ENCODE measurements at regions not wholly inside any gene's neighbourhood (a gene's known extent, or its start where the extent isn't known, plus 50 kb on each side); places are given as distances from the start of the nearest gene placed in this dataset.
"Not testable (repeated sequence)": the region's sequence is repeated elsewhere in the genome, so short reads cannot be mapped to it uniquely, and the experiment has no call there.

- H3K4me3 ChIP-seq (replicated peaks; ENCODE audit: low read depth, low read length): no peak overlapping the region
- DNase-seq (ENCODE audit: low read depth): no peak
- TF ChIP-seq CTCF (IDR thresholded peaks at IDR 0.05; ENCODE audit: low read length, missing control alignments): no peak
Measured at GRCh38 chr10:121325490-121326231, 272.6 kb downstream of the FGFR2 start.

- no peak for DNase-seq (ENCODE audit: low read depth)
- TF ChIP-seq CTCF (IDR thresholded peaks at IDR 0.05; ENCODE audit: low read length, missing control alignments): no peak
- H3K4me3 ChIP-seq (replicated peaks; ENCODE audit: low read depth, low read length): no peak overlapping the region
Measured at GRCh38 chr10:121326905-121327304, 271.3 kb downstream of the FGFR2 start.

GRCh38 chr10:121327727-121328126, 270.5 kb downstream of the FGFR2 start:
- H3K4me3 ChIP-seq (replicated peaks; ENCODE audit: low read depth, low read length): no peak overlapping the region
- no peak for DNase-seq (ENCODE audit: low read depth)
- no peak for TF ChIP-seq CTCF (IDR thresholded peaks at IDR 0.05; ENCODE audit: low read length, missing control alignments)

- H3K4me3 ChIP-seq (replicated peaks; ENCODE audit: low read depth, low read length); DNase-seq (ENCODE audit: low read depth): not testable (repeated sequence)
Measured at GRCh38 chr10:121329631-121330030, 268.6 kb downstream of the FGFR2 start.

GRCh38 chr10:121330563-121330962, 267.7 kb downstream of the FGFR2 start:
- TF ChIP-seq CTCF (IDR thresholded peaks at IDR 0.05; ENCODE audit: low read length, missing control alignments): no peak
- DNase-seq (ENCODE audit: low read depth): no peak

GRCh38 chr10:121332353-121332752, 265.9 kb downstream of the FGFR2 start:
- no peak overlapping the region for H3K4me3 ChIP-seq (replicated peaks; ENCODE audit: low read depth, low read length)
- no peak for DNase-seq (ENCODE audit: low read depth)
- no peak for TF ChIP-seq CTCF (IDR thresholded peaks at IDR 0.05; ENCODE audit: low read length, missing control alignments)

More at GRCh38 chr10:121330563-121330962, 267.7 kb downstream of the FGFR2 start:
- H3K4me3 ChIP-seq (replicated peaks; ENCODE audit: low read depth, low read length): no peak overlapping the region

- DNase-seq (ENCODE audit: low read depth): no peak
- no peak for TF ChIP-seq CTCF (IDR thresholded peaks at IDR 0.05; ENCODE audit: low read length, missing control alignments)
- no peak overlapping the region for H3K4me3 ChIP-seq (replicated peaks; ENCODE audit: low read depth, low read length)
Measured at GRCh38 chr10:121332829-121333765, 265.1 kb downstream of the FGFR2 start.
